Medulla oblongata (tissue), 1 donor: ENCODE measurements at regions not wholly inside any gene's neighbourhood (a gene's known extent, or its start where the extent isn't known, plus 50 kb on each side); places are given as distances from the start of the nearest gene placed in this dataset.

ENCODE experiments used
- DNase-seq: peaks from one replicate; pipeline ENCODE4 v3.0.0-alpha.2; 2015; ENCODE audit errors: extremely low spot score

- DNase-seq = no peak
Observed at GRCh38 chr10:78869508-78870454, 199.0 kb upstream of the ZMIZ1 start.

GRCh38 chr10:78870458-78870857 lies 198.3 kb upstream of the ZMIZ1 start:
- no peak for DNase-seq

- no peak for DNase-seq
Observed at GRCh38 chr10:78871796-78872195, 197.0 kb upstream of the ZMIZ1 start.

- DNase-seq = no peak
Observed at GRCh38 chr10:78873413-78873812, 195.4 kb upstream of the ZMIZ1 start.

- DNase-seq = no peak
Observed at GRCh38 chr10:78875331-78875877, 193.4 kb upstream of the ZMIZ1 start.

GRCh38 chr10:78875932-78876331 lies 192.8 kb upstream of the ZMIZ1 start:
- no peak for DNase-seq

GRCh38 chr10:78876449-78876848 lies 192.3 kb upstream of the ZMIZ1 start:
- no peak for DNase-seq

- DNase-seq = no peak
Observed at GRCh38 chr10:78879621-78880020, 189.1 kb upstream of the ZMIZ1 start.

GRCh38 chr10:78886129-78886528 lies 182.6 kb upstream of the ZMIZ1 start:
- DNase-seq = no peak

- no peak for DNase-seq
Observed at GRCh38 chr10:78889536-78890063, 179.2 kb upstream of the ZMIZ1 start.

- DNase-seq = no peak
Observed at GRCh38 chr10:78890506-78890905, 178.3 kb upstream of the ZMIZ1 start.

GRCh38 chr10:78891741-78892140 lies 177.0 kb upstream of the ZMIZ1 start:
- DNase-seq = no peak

GRCh38 chr10:78892338-78893176 lies 176.2 kb upstream of the ZMIZ1 start:
- DNase-seq = no peak

GRCh38 chr10:78893217-78893616 lies 175.5 kb upstream of the ZMIZ1 start:
- DNase-seq = no peak

GRCh38 chr10:78894089-78894840 lies 174.5 kb upstream of the ZMIZ1 start:
- DNase-seq = no peak

GRCh38 chr10:78894841-78895195 lies 173.9 kb upstream of the ZMIZ1 start:
- DNase-seq = no peak

- no peak for DNase-seq
Observed at GRCh38 chr10:78895469-78895868, 173.3 kb upstream of the ZMIZ1 start.

- no peak for DNase-seq
Observed at GRCh38 chr10:78896159-78896928, 172.4 kb upstream of the ZMIZ1 start.

GRCh38 chr10:78898341-78899097 lies 170.2 kb upstream of the ZMIZ1 start:
- no peak for DNase-seq
